Neural progenitor cell (in vitro differentiated cells): ENCODE measurements at regions not wholly inside any gene's neighbourhood (a gene's known extent, or its start where the extent isn't known, plus 50 kb on each side); places are given as distances from the start of the nearest gene placed in this dataset.
"Not testable (repeated sequence)": the region's sequence is repeated elsewhere in the genome, so short reads cannot be mapped to it uniquely, and the experiment has no call there.

Experiments
- EZH2 ChIP-seq: fragments of 200-600 bp; sonication (generic); IDR thresholded peaks from 2 replicates; pipeline ENCODE4 v1.6.1; 2017; ENCODE audit warnings: antibody characterized with exemption, mild to moderate bottlenecking, moderate library complexity
- EZH2phosphoT487 ChIP-seq: fragments of 200-600 bp; sonication (generic); IDR thresholded peaks from 2 replicates; pipeline ENCODE4 v1.6.1; 2017; ENCODE audit warnings: antibody characterized with exemption
- TF ChIP-seq, protein P1 (sequence below): fragments of 200-600 bp; sonication (generic); IDR thresholded peaks from 2 replicates; pipeline ENCODE4 v1.5.1; 2017; ENCODE audit warnings: antibody characterized with exemption, mild to moderate bottlenecking

DNA sequence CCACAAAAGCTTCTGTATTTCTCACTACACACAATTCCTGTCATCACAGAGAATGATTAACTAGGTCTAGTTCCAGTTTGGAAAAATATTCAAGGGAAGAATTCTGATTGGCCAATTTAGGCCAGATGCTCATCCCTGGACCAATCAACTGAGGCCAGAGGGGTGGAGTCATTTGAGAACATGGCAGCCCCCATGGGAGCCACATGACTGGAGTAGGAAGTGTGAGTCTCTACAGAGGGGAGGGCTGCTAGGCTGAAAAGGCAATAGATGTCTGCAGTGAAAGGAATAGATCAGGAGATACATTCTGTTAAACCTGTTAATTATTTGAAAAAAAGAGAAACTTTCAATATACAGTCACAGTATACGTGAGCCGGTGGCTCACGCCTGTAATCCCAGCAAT lies 125.2 kb downstream of the UNC93B1 start:
- TF ChIP-seq EZH2, EZH2phosphoT487: not testable (repeated sequence)
- TF ChIP-seq, protein P1, sequence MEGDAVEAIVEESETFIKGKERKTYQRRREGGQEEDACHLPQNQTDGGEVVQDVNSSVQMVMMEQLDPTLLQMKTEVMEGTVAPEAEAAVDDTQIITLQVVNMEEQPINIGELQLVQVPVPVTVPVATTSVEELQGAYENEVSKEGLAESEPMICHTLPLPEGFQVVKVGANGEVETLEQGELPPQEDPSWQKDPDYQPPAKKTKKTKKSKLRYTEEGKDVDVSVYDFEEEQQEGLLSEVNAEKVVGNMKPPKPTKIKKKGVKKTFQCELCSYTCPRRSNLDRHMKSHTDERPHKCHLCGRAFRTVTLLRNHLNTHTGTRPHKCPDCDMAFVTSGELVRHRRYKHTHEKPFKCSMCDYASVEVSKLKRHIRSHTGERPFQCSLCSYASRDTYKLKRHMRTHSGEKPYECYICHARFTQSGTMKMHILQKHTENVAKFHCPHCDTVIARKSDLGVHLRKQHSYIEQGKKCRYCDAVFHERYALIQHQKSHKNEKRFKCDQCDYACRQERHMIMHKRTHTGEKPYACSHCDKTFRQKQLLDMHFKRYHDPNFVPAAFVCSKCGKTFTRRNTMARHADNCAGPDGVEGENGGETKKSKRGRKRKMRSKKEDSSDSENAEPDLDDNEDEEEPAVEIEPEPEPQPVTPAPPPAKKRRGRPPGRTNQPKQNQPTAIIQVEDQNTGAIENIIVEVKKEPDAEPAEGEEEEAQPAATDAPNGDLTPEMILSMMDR: not testable (repeated sequence)
